ENCODE measurements at regions not wholly inside any gene's neighbourhood (a gene's known extent, or its start where the extent isn't known, plus 50 kb on each side); places are given as distances from the start of the nearest gene placed in this dataset.
"Not testable (repeated sequence)": the region's sequence is repeated elsewhere in the genome, so short reads cannot be mapped to it uniquely, and the experiment has no call there.

DNA sequence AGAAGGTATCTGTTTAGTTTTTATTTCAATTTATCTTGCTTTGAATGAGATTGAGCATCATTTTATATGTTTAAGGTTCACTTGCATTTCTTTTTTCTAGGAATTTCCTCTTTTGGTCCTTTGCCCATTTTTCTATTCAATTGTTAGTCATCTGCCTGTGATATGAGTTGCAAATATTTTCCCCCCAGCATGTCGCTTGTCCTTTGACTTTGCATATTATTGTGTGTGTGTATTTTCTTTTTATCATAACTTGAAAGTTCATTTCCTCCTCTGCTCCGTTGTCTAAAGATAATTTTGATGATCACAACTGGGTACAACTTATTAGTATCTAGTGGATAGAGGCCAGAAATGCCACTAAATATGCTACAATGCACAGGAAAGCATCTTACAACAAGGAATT lies 132.7 kb upstream of the MDFIC start:
- Mint-ChIP-seq H3K27ac (no peak overlapping the region), H3K36me3 (no peaks in the 10 kb centered on the region), H3K9me3 (peaks cover 0 to 4% (median 0%) of the 10 kb centered on the region in 3 donors), H3K4me3 (no peak overlapping the region), H3K27me3 (peaks cover 2% of the 10 kb centered on the region), H3K4me1 (peaks cover 0 to 2% (median 0%) of the 10 kb centered on the region in 3 donors)

- H3K27ac Mint-ChIP-seq, result no peak overlapping the region
- H3K27me3 Mint-ChIP-seq, result peaks cover 2% of the 10 kb centered on the region
- no peak overlapping the region for H3K4me3 Mint-ChIP-seq
- H3K9me3 Mint-ChIP-seq, result peaks cover 0 to 4% (median 0%) of the 10 kb centered on the region in 3 donors
- peaks cover 0 to 2% (median 0%) of the 10 kb centered on the region in 3 donors for H3K4me1 Mint-ChIP-seq
- H3K36me3 Mint-ChIP-seq, result no peaks in the 10 kb centered on the region
Measured at GRCh38 chr7:114789871-114790311, 132.0 kb upstream of the MDFIC start.

DNA sequence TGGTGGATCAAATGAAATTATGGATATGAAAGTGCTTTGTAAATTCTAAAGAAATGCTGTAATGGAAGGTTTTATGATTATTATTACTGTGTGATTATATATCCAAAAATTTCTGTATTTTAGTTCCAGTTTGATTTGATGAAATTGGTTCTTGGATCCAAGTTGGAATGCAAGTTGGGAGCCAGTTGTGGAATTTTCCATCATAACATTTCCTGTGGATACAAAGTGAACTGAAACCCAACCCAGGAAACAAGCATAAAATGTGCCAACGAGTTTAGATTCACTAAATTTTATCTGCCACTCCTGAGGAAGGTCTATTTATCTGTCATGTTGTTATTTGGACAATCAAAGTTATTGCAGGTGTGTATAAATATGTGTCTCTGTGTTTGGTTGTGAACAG lies 131.4 kb upstream of the MDFIC start:
- Mint-ChIP-seq H3K27ac (no peak overlapping the region), H3K4me1 (peaks cover 0 to 2% (median 0%) of the 10 kb centered on the region in 3 donors), H3K36me3 (no peaks in the 10 kb centered on the region), H3K9me3 (peaks cover 0 to 4% (median 0%) of the 10 kb centered on the region in 3 donors), H3K4me3 (no peak overlapping the region), H3K27me3 (peaks cover 4% of the 10 kb centered on the region)

- Mint-ChIP-seq H3K4me1 (peaks cover 0 to 2% (median 0%) of the 10 kb centered on the region in 3 donors), H3K9me3 (peaks cover 0 to 4% (median 0%) of the 10 kb centered on the region in 3 donors), H3K36me3 (no peaks in the 10 kb centered on the region), H3K27me3 (peaks cover 4% of the 10 kb centered on the region), H3K27ac (no peak overlapping the region), H3K4me3 (no peak overlapping the region)
Measured at GRCh38 chr7:114791771-114792170, 130.1 kb upstream of the MDFIC start.

- Mint-ChIP-seq H3K27me3 (peaks cover 6% of the 10 kb centered on the region), H3K4me1 (peaks cover 0 to 2% (median 0%) of the 10 kb centered on the region in 3 donors), H3K36me3 (no peaks in the 10 kb centered on the region), H3K4me3 (no peak overlapping the region), H3K9me3 (peaks cover 0 to 4% (median 0%) of the 10 kb centered on the region in 3 donors), H3K27ac (no peak overlapping the region)
Measured at GRCh38 chr7:114793155-114793845, 128.6 kb upstream of the MDFIC start.

DNA sequence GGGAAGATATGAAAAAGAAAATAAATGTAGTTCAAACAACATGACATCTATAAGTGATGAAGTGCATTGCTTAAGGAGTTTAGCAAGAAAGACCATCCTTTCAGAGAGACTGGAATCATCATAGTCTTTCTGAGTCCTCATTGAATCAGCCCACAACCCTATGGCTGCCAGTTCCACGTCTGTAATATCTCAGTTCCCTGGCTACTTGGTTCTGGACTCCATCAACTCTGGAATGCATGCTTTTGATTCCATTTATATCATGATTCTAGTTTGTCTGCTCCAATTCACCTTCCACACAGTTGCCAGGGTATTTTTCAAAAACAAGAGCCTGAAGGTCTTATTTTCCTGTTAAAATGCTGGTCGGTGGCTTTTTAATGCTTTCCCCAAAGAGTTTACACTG lies 126.4 kb upstream of the MDFIC start:
- H3K4me1 Mint-ChIP-seq, result peaks cover 0 to 2% (median 2%) of the 10 kb centered on the region in 3 donors

DNA sequence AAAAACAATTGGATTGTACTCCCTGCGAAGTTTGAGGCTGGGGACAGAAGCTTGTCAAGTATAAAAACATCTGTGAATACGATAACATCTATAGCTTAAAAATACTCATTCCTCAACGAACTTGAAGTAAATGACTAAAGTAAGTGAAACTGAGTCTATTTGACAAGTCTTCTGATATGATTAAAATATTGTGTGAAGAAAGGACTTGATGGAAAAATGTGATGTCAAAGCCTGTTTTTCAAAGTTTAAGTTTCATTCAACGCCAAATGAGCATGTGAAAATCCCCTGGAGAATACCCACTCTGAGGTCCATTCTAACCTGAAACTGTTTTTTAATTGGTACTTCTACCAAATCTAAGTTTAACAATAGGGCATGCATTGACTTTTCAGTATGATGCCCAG lies 122.3 kb upstream of the MDFIC start:
- no peaks in the 10 kb centered on the region for H3K9me3 Mint-ChIP-seq
- H3K27me3 Mint-ChIP-seq, result peaks cover 4% of the 10 kb centered on the region
- H3K36me3 Mint-ChIP-seq, result no peaks in the 10 kb centered on the region
- H3K27ac Mint-ChIP-seq, result no peak overlapping the region
- H3K4me3 Mint-ChIP-seq, result no peak overlapping the region
- peaks cover 0 to 2% (median 0%) of the 10 kb centered on the region in 3 donors for H3K4me1 Mint-ChIP-seq

More for the DNA sequence above, 126.4 kb upstream of the MDFIC start:
- peaks cover 6% of the 10 kb centered on the region for H3K27me3 Mint-ChIP-seq
- H3K36me3 Mint-ChIP-seq, result no peaks in the 10 kb centered on the region
- no peak overlapping the region for H3K27ac Mint-ChIP-seq
- no peak overlapping the region for H3K4me3 Mint-ChIP-seq
- H3K9me3 Mint-ChIP-seq, result no peaks in the 10 kb centered on the region

GRCh38 chr7:114802632-114803031 lies 119.3 kb upstream of the MDFIC start:
- Mint-ChIP-seq H3K27ac (no peak overlapping the region), H3K27me3 (peaks cover 2% of the 10 kb centered on the region), H3K9me3 (no peaks in the 10 kb centered on the region), H3K4me1 (peaks cover 0 to 2% (median 0%) of the 10 kb centered on the region in 3 donors), H3K4me3 (no peak overlapping the region), H3K36me3 (no peaks in the 10 kb centered on the region)

DNA sequence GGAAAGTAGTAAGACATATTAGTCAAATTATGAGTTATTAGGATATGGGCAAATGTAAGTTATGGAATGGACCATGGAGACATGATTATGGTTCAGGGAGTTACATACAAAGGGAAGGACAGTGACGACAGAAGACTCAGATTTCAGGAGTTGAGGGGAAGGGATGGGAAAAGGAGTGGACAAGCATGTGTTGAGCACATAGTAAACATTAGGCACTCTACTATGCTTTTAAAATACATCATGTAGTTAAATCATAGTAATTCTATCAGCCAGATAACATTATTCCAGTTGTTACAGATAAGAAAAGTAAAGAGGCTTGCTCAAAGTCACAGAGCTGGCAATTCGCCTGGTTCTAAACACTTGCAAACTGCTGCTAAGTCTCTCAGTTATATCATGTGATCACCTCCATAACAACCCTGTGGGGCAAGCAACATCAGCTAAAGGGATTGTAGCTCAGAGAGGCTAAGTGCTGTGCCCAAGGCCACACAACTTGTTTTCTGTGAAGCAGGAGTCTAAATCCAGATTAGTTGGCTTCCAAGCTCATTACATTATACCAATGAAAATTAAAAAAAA lies 115.2 kb upstream of the MDFIC start:
- Mint-ChIP-seq H3K4me1 (no peaks in the 10 kb centered on the region), H3K4me3 (no peak overlapping the region), H3K9me3 (no peaks in the 10 kb centered on the region), H3K36me3 (no peaks in the 10 kb centered on the region), H3K27me3 (peaks cover 2% of the 10 kb centered on the region), H3K27ac (no peak overlapping the region)

DNA sequence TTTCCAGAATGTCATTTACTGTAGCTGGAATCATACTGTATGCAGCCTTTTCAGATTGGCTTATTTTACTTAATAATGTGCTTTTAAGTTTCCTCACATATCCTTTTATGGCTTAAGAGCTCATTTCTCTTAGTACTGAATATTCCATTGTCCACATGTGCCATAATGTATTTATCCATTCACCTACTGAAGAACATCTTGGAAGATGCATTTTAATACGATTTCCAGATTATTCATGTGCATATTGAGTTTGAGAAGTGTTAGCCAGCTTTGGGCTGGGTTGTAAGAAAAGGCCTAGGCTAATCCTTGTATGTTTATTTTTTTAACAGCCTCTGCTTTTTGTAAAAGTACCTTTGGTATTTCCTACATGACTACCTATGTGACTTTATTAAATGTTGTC lies 109.3 kb upstream of the MDFIC start:
- no peak overlapping the region for H3K4me3 Mint-ChIP-seq
- H3K4me1 Mint-ChIP-seq, result no peaks in the 10 kb centered on the region
- H3K27me3 Mint-ChIP-seq, result no peaks in the 10 kb centered on the region
- peaks cover 2% of the 10 kb centered on the region for H3K36me3 Mint-ChIP-seq
- no peak overlapping the region for H3K27ac Mint-ChIP-seq
- H3K9me3 Mint-ChIP-seq, result peaks cover 0 to 2% (median 0%) of the 10 kb centered on the region in 3 donors

GRCh38 chr7:114813624-114814023 lies 108.3 kb upstream of the MDFIC start:
- Mint-ChIP-seq H3K36me3 (peaks cover 2% of the 10 kb centered on the region), H3K27me3 (no peaks in the 10 kb centered on the region), H3K27ac (no peak overlapping the region), H3K4me1 (no peaks in the 10 kb centered on the region), H3K9me3 (peaks cover 0 to 2% (median 0%) of the 10 kb centered on the region in 3 donors), H3K4me3 (no peak overlapping the region)

- H3K4me1 Mint-ChIP-seq, H3K36me3 Mint-ChIP-seq, H3K9me3 Mint-ChIP-seq, H3K4me3 Mint-ChIP-seq, H3K27ac Mint-ChIP-seq, H3K27me3 Mint-ChIP-seq: not testable (repeated sequence)
Measured at GRCh38 chr7:114817036-114817435, 104.9 kb upstream of the MDFIC start.

GRCh38 chr7:114818501-114818900 lies 103.4 kb upstream of the MDFIC start:
- H3K27ac Mint-ChIP-seq, result no peak overlapping the region
- H3K4me1 Mint-ChIP-seq, result no peaks in the 10 kb centered on the region
- H3K36me3 Mint-ChIP-seq, result peaks cover 2% of the 10 kb centered on the region
- no peak overlapping the region for H3K4me3 Mint-ChIP-seq
- peaks cover 0 to 4% (median 0%) of the 10 kb centered on the region in 3 donors for H3K9me3 Mint-ChIP-seq
- no peaks in the 10 kb centered on the region for H3K27me3 Mint-ChIP-seq

DNA sequence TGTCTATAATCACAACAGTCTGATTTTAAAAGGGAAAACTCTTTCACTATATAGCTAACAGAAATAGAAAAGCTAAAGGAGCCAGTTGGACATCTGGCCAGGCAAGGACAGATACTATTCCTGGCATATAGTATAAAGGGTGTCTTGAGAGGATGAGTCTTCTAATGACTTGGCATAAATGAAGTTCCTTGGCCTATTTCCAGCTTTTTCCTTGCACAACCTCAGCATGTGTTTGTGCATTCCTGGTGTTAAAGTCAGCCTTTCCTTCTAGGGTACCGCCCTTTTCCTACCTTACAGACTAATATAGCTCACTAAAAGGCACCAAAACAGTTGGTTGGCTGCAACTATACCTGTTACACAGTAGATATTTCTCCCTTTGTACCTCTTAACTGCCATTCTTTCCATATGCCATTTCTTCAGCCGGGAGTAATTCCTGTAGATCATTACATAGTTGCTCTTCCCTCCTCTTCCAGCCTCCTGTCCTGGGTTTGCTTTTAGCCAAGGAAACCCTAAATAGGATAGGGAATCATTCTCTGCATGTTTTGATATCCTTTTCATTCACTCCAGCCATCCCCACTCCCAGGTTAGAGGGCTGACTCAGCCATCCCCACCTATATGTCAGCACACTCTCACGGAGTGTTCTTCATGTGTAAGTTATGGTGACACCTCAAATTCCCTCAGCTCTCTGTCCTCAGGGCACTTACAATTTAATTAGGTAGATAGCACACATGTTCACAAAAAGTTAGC lies 102.1 kb upstream of the MDFIC start:
- Mint-ChIP-seq H3K4me3 (no peak overlapping the region), H3K27ac (peak overlapping the region in 1 of 3 donors; percentile 50), H3K9me3 (peaks cover 0 to 4% (median 0%) of the 10 kb centered on the region in 3 donors), H3K4me1 (no peaks in the 10 kb centered on the region), H3K36me3 (no peaks in the 10 kb centered on the region), H3K27me3 (no peaks in the 10 kb centered on the region)

Data from IgD-negative memory B cell (primary cell).